ENCODE measurements at regions not wholly inside any gene's neighbourhood (a gene's known extent, or its start where the extent isn't known, plus 50 kb on each side); places are given as distances from the start of the nearest gene placed in this dataset.

GRCh38 chr4:14249226-14249625 is 621.7 kb upstream of the BOD1L1 start:
- TF ChIP-seq, protein P1, sequence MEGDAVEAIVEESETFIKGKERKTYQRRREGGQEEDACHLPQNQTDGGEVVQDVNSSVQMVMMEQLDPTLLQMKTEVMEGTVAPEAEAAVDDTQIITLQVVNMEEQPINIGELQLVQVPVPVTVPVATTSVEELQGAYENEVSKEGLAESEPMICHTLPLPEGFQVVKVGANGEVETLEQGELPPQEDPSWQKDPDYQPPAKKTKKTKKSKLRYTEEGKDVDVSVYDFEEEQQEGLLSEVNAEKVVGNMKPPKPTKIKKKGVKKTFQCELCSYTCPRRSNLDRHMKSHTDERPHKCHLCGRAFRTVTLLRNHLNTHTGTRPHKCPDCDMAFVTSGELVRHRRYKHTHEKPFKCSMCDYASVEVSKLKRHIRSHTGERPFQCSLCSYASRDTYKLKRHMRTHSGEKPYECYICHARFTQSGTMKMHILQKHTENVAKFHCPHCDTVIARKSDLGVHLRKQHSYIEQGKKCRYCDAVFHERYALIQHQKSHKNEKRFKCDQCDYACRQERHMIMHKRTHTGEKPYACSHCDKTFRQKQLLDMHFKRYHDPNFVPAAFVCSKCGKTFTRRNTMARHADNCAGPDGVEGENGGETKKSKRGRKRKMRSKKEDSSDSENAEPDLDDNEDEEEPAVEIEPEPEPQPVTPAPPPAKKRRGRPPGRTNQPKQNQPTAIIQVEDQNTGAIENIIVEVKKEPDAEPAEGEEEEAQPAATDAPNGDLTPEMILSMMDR (IDR thresholded peaks at IDR 0.05; ENCODE audit: low read depth, low read length) = no peak
- no peaks in the 10 kb centered on the region for H3K36me3 ChIP-seq
- DNase-seq = no peak
- H3K27me3 ChIP-seq = no peaks in the 10 kb centered on the region
- no peaks in the 10 kb centered on the region for H3K4me1 ChIP-seq
- H3K9me3 ChIP-seq = no peaks in the 10 kb centered on the region
- no peak overlapping the region for H3K4me3 ChIP-seq (ENCODE audit: low read depth, low read length)

DNA sequence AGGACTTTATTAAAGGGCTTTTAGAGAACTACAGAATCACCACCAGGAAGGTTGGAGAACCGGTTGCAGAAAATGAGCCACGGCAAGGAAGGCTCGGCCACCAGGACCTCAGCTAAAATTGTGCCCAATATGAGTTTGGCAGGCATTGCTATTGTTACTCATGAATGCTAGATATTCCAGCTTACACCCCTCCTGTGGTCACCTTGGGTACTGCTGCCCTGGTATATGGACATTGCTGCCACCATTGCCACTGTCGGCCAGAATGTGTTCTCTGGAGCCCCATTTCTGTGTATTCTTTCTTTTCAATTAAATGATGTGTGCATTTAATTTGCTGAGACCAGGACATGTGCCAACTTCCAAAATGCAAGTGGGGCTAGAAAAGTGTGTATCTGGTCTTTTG is 626.7 kb upstream of the BOD1L1 start:
- Histone ChIP-seq H3K36me3 (no peaks in the 10 kb centered on the region), H3K4me3 (ENCODE audit: low read depth, low read length) (no peak overlapping the region), H3K9me3 (no peaks in the 10 kb centered on the region), H3K27me3 (no peaks in the 10 kb centered on the region), H3K4me1 (no peaks in the 10 kb centered on the region)
- TF ChIP-seq, protein P1 (IDR thresholded peaks at IDR 0.05; ENCODE audit: low read depth, low read length) = peak; percentile 26
- peak; percentile 11 for DNase-seq

DNA sequence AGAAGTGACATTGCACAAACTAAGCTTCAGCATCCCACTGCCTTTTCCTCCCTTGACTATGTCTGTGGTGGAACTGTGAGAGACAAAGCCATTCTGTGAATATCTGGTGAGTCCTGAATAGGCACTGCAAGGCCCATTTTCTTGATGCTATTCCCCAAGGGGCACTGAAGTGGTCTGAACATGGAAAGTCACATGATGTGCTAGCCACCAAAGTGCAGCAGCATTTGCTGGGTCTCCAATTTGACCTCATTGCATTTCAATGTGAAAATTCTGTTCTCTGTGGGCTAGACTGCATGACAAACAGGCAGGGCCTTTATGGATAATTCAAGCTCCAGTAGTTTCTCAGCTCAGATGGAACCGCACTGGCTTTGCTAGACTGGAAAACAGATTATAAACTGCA is 627.4 kb upstream of the BOD1L1 start:
- no peaks in the 10 kb centered on the region for H3K9me3 ChIP-seq
- no peak for DNase-seq
- TF ChIP-seq, protein P1 (IDR thresholded peaks at IDR 0.05; ENCODE audit: low read depth, low read length) = no peak
- H3K4me1 ChIP-seq = no peaks in the 10 kb centered on the region
- H3K36me3 ChIP-seq = no peaks in the 10 kb centered on the region
- H3K27me3 ChIP-seq = no peaks in the 10 kb centered on the region
- H3K4me3 ChIP-seq (ENCODE audit: low read depth, low read length) = no peak overlapping the region

- TF ChIP-seq, protein P1 (IDR thresholded peaks at IDR 0.05; ENCODE audit: low read depth, low read length) = no peak
- no peak overlapping the region for H3K4me3 ChIP-seq (ENCODE audit: low read depth, low read length)
- no peaks in the 10 kb centered on the region for H3K27me3 ChIP-seq
- no peaks in the 10 kb centered on the region for H3K36me3 ChIP-seq
- no peak for DNase-seq
- no peaks in the 10 kb centered on the region for H3K9me3 ChIP-seq
- H3K4me1 ChIP-seq = no peaks in the 10 kb centered on the region
Measured at GRCh38 chr4:14257903-14258302, 630.4 kb upstream of the BOD1L1 start.

- no peaks in the 10 kb centered on the region for H3K9me3 ChIP-seq
- no peak for DNase-seq
Measured at GRCh38 chr4:14259936-14260335, 632.4 kb upstream of the BOD1L1 start.

DNA sequence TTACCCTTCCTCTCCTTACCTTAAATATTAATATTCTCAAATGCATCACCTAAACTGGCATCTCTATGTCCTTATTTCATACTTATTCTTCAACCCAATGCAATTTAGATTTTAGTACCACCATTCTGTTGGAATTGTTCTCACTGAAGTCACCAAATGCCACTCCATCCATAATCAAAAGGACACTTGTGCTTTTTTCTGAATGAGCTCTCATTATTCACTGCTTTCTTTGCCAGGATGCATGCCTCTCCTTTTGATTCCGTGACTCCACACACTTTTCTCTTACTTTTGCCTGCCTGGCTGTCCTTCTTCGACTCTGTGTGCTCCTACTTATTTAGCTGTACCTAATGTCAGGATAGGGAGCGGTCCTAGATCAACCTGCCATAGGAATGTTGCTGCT is 633.1 kb upstream of the BOD1L1 start:
- TF ChIP-seq, protein P1 (IDR thresholded peaks at IDR 0.05; ENCODE audit: low read depth, low read length) = no peak
- DNase-seq = no peak
- Histone ChIP-seq H3K4me1 (no peaks in the 10 kb centered on the region), H3K27me3 (no peaks in the 10 kb centered on the region), H3K9me3 (no peaks in the 10 kb centered on the region), H3K36me3 (no peaks in the 10 kb centered on the region), H3K4me3 (ENCODE audit: low read depth, low read length) (no peak overlapping the region)

More at GRCh38 chr4:14259936-14260335, 632.4 kb upstream of the BOD1L1 start:
- TF ChIP-seq, protein P1 (IDR thresholded peaks at IDR 0.05; ENCODE audit: low read depth, low read length) = no peak
- no peaks in the 10 kb centered on the region for H3K36me3 ChIP-seq
- no peak overlapping the region for H3K4me3 ChIP-seq (ENCODE audit: low read depth, low read length)
- H3K4me1 ChIP-seq = no peaks in the 10 kb centered on the region
- no peaks in the 10 kb centered on the region for H3K27me3 ChIP-seq

Measured in BE2C (cell line).